ENCODE measurements at regions not wholly inside any gene's neighbourhood (a gene's known extent, or its start where the extent isn't known, plus 50 kb on each side); places are given as distances from the start of the nearest gene placed in this dataset.

DNA sequence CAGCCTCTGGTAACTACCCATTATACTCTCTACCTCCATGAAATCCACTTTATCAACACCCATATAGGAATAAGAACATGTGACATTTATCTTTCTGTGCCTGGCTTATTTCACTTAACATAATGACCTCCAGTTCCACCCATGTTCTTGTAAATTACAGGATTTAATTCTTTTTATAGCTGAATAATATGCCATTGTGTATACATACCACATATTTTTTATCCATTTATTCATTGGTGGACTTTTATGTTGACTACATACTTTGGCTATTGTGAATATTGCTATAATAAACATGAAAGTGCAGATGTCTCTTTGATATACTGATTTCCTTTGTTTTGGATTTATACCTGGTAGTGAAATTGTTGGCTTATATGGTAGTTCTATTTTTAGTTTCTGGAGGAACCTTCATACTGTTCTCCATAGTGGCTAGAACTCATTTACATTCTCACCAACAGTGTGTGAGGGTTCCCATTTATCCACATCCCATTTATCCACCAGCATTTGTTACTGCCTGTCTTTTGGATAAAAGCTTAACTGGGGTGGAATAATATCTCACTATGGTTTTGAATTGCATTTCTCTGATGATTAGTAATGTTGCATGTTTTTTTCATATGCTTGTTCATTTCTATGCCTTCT, 473.4 kb downstream of the TBL1XR1 start:
- no peak for TF ChIP-seq POLR2AphosphoS5 (IDR thresholded peaks at IDR 0.05; ENCODE audit: borderline replicate concordance, low read depth, low read length)
- TF ChIP-seq EZH2 (IDR thresholded peaks at IDR 0.05), result no peak
